Panc1 (cell line): ENCODE measurements at regions not wholly inside any gene's neighbourhood (a gene's known extent, or its start where the extent isn't known, plus 50 kb on each side); places are given as distances from the start of the nearest gene placed in this dataset.

ENCODE experiments used
- ATAC-seq: fragments of 200-7000 bp; cut with Tn5 transposase; 2 replicates; pipeline ENCODE4 v1.9.1; 2020; ENCODE audit warnings: mild to moderate bottlenecking, moderate library complexity
- BruUV-seq: library from RNA; stranded (reverse); fragments of 400-500 nt; replicated peaks from 2 replicates; lab custom pipeline; 2021; lab: Mats Ljungman, UMichigan
- CTCF ChIA-PET: fragments of 300-600 bp; sonication (Branson Sonifier 250); formaldehyde crosslinking; loops from one replicate; lab custom pipeline; 2022; ENCODE audit warnings: antibody characterized with exemption; lab: Charles Lee
- POLR2A ChIA-PET: fragments of 300-600 bp; sonication (Branson Sonifier 250); formaldehyde crosslinking; loops from one replicate; lab custom pipeline; 2022; ENCODE audit warnings: antibody characterized with exemption; lab: Charles Lee
- DNase-seq: peaks from one replicate; pipeline ENCODE4 v3.0.0-alpha.2; 2010; ENCODE audit warnings: low read depth, low spot score
- H3K27ac ChIP-seq: 2 replicates; pipeline ENCODE4 v1.5.1; 2011; ENCODE audit warnings: mild to moderate bottlenecking, low read length, inconsistent platforms
- H3K27me3 ChIP-seq: fragments of 200-500 bp; sonication (Bioruptor generic); 2 replicates; pipeline ENCODE4 v1.6.0; 2014; ENCODE audit warnings: low read length, inconsistent platforms; ENCODE audit not compliant: control insufficient read depth, insufficient read depth
- H3K36me3 ChIP-seq: fragments of 200-500 bp; sonication (Bioruptor generic); 2 replicates; pipeline ENCODE4 v1.5.1; 2014; ENCODE audit warnings: inconsistent platforms, mild to moderate bottlenecking, low read length, moderate library complexity; ENCODE audit not compliant: control insufficient read depth, insufficient read depth
- H3K4me1 ChIP-seq: 2 replicates; pipeline ENCODE4 v1.5.1; 2011; ENCODE audit warnings: inconsistent platforms, mild to moderate bottlenecking, low read length, moderate library complexity; ENCODE audit not compliant: control insufficient read depth, insufficient read depth
- H3K4me3 ChIP-seq, 2 experiments: 2 replicates each; pipeline ENCODE4 v1.5.1; 2011 to 2012; ENCODE audit warnings: low read depth in 2 of 2, low read length in 2 of 2, mild to moderate bottlenecking in 2 of 2, inconsistent platforms in 1 of 2, moderate library complexity in 1 of 2
- H3K9me3 ChIP-seq: fragments of 200-500 bp; sonication (Bioruptor generic); 2 replicates; pipeline ENCODE4 v1.5.1; 2014; ENCODE audit warnings: low read depth, mild to moderate bottlenecking, inconsistent platforms, low read length, moderate library complexity; ENCODE audit not compliant: control insufficient read depth, insufficient read depth
- CTCF ChIP-seq: fragments of 450-650 bp; IDR thresholded peaks from 2 replicates; pipeline ENCODE4 v1.5.1; 2017; ENCODE audit warnings: mild to moderate bottlenecking
- POLR2AphosphoS5 ChIP-seq: IDR thresholded peaks from 2 replicates; pipeline ENCODE4 v1.6.1; 2012; ENCODE audit warnings: mild to moderate bottlenecking, low read depth, low read length, moderate library complexity
- REST ChIP-seq, 2 experiments: IDR thresholded peaks; 2 replicates each; pipeline ENCODE4 v1.6.1; 2011 to 2012; ENCODE audit warnings: low read depth in 2 of 2, control low read depth in 1 of 2, low read length in 1 of 2, mild to moderate bottlenecking in 1 of 2, moderate library complexity in 1 of 2; ENCODE audit not compliant: insufficient read depth in 1 of 2
- SIN3A ChIP-seq: IDR thresholded peaks from 2 replicates; pipeline ENCODE4 v1.6.1; 2012; ENCODE audit warnings: low read depth, mild to moderate bottlenecking, low read length, moderate library complexity, borderline replicate concordance; ENCODE audit not compliant: insufficient read depth
- TCF7L2 ChIP-seq: IDR thresholded peaks from 2 replicates; pipeline ENCODE4 v1.6.1; 2011; ENCODE audit warnings: mild to moderate bottlenecking, low read depth, low read length, inconsistent platforms
- in situ Hi-C: cut with HindIII; loops from 2 replicates; pipeline ENCODE4 v1.10.0; 2016; ENCODE audit warnings: low sequenced_read_pairs, low pct_unique_long_range_greater_than_20kb
- intact Hi-C: fragments of 100-400 bp; cut with micrococcal nuclease; formaldehyde crosslinking; loops from one replicate; pipeline ENCODE4 v1.10.0; 2022; ENCODE audit not compliant: unreplicated experiment

GRCh38 chr16:65809627-65810026, 556.9 kb upstream of the CDH5 start:
- TF ChIP-seq SIN3A (no peak), TCF7L2 (no peak), REST (IDR thresholded peaks at IDR 0.05; ENCODE audit: insufficient read depth in 1 of 2, low read depth in 2 of 2, low read length in 1 of 2) (no peak), CTCF (no peak), POLR2AphosphoS5 (no peak)
- Histone ChIP-seq H3K27ac (no peak overlapping the region), H3K36me3 (no peaks in the 10 kb centered on the region), H3K9me3 (no peaks in the 10 kb centered on the region), H3K4me3 (no peak overlapping the region), H3K27me3 (no peaks in the 10 kb centered on the region; the same call in 1 of the 2 replicates), H3K4me1 (no peaks in the 10 kb centered on the region)
- no peak for DNase-seq
- no peak for ATAC-seq
- intact Hi-C loops, result no loop called here
- in situ Hi-C loops, result no loop called here
- BruUV-seq, result no TSS peak
- CTCF ChIA-PET, result no interaction called here
- POLR2A ChIA-PET, result no interaction called here

GRCh38 chr16:65808790-65809189, 557.7 kb upstream of the CDH5 start:
- BruUV-seq, result no TSS peak
- ChIA-PET CTCF (no interaction called here), POLR2A (no interaction called here)
- Histone ChIP-seq H3K4me3 (no peak overlapping the region), H3K36me3 (no peaks in the 10 kb centered on the region), H3K27ac (no peak overlapping the region), H3K27me3 (no peaks in the 10 kb centered on the region; the same call in 1 of the 2 replicates), H3K4me1 (no peaks in the 10 kb centered on the region), H3K9me3 (no peaks in the 10 kb centered on the region)
- DNase-seq, result no peak
- in situ Hi-C loops, result no loop called here
- TF ChIP-seq SIN3A (no peak), TCF7L2 (no peak), CTCF (no peak), POLR2AphosphoS5 (no peak), REST (IDR thresholded peaks at IDR 0.05; ENCODE audit: insufficient read depth in 1 of 2, low read depth in 2 of 2, low read length in 1 of 2) (no peak)
- ATAC-seq, result no peak
- intact Hi-C loops, result no loop called here
